Adipocyte (in vitro differentiated cells): ENCODE measurements at regions not wholly inside any gene's neighbourhood (a gene's known extent, or its start where the extent isn't known, plus 50 kb on each side); places are given as distances from the start of the nearest gene placed in this dataset.

Source experiments
- DNase-seq: peaks from one replicate; pipeline ENCODE4 v3.0.0-alpha.2; 2015; ENCODE audit warnings: low read depth
- H3K27me3 ChIP-seq: replicated peaks from 2 replicates; pipeline ENCODE4 v1.7.0; 2013; ENCODE audit warnings: mild to moderate bottlenecking, low read length, moderate library complexity; ENCODE audit not compliant: control insufficient read depth, insufficient read depth
- H3K36me3 ChIP-seq: 2 replicates; pipeline ENCODE4 v1.7.0; 2013; ENCODE audit warnings: low read length, mild to moderate bottlenecking, moderate library complexity; ENCODE audit not compliant: control insufficient read depth, insufficient read depth, severe bottlenecking
- H3K4me1 ChIP-seq: 2 replicates; pipeline ENCODE4 v1.7.0; 2013; ENCODE audit warnings: mild to moderate bottlenecking, low read length, moderate library complexity; ENCODE audit not compliant: control insufficient read depth, insufficient read depth
- H3K4me3 ChIP-seq: 2 replicates; pipeline ENCODE4 v1.7.0; 2013; ENCODE audit warnings: mild to moderate bottlenecking, low read length, moderate library complexity
- H3K9ac ChIP-seq: 2 replicates; pipeline ENCODE4 v1.7.0; 2013; ENCODE audit warnings: mild to moderate bottlenecking, low read length, moderate library complexity
- H3K9me3 ChIP-seq: 2 replicates; pipeline ENCODE4 v1.7.0; 2013; ENCODE audit warnings: mild to moderate bottlenecking, low read length, moderate library complexity; ENCODE audit not compliant: control insufficient read depth

DNA sequence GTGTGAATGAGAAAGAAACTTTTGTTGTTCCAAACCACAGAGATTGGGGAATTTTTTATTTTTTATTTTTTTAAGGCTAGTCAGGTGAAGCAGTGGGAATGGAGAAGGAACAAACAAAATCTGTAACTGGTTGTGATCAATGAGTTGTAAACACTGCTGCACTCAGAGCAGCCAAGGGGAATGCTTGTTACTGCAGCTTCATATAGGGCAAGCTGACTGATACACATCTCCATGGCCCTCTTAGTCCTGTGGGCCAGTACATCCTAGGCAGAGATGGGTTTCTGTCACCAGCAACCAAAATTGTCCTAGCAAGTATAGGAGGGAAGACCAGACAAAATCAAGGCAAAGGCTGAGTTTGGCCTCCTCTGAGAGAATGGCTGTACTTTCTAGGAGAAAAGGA, 306.8 kb downstream of the CTTN start:
- H3K9me3 ChIP-seq: no peaks in the 10 kb centered on the region
- no peak overlapping the region for H3K9ac ChIP-seq
- DNase-seq: no peak
- H3K36me3 ChIP-seq: no peaks in the 10 kb centered on the region
- no peaks in the 10 kb centered on the region for H3K4me1 ChIP-seq
- no peaks in the 10 kb centered on the region for H3K27me3 ChIP-seq
- no peak overlapping the region for H3K4me3 ChIP-seq

DNA sequence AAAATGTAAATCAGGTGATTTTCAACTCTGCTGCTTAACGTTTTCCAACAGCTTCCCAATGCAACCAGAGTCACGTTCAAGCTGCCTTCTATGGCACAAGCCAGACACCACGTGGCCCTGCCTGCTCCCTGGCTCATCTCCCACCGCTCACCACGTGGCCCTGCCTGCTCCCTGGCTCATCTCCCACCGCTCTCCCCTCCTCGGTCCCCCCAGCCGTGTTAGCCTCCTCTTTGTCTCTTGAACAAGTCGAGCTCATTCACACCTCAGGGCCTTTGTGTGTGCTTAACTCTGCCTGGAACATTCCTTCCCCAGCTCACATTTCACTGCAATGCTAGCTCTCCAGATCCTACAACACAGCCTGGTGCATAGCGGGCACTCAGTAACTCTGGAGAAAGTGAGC, 307.6 kb downstream of the CTTN start:
- peaks cover 4% of the 10 kb centered on the region for H3K27me3 ChIP-seq
- no peaks in the 10 kb centered on the region for H3K9me3 ChIP-seq
- no peak overlapping the region for H3K4me3 ChIP-seq
- no peaks in the 10 kb centered on the region for H3K4me1 ChIP-seq
- no peak overlapping the region for H3K9ac ChIP-seq
- no peaks in the 10 kb centered on the region for H3K36me3 ChIP-seq
- no peak for DNase-seq

DNA sequence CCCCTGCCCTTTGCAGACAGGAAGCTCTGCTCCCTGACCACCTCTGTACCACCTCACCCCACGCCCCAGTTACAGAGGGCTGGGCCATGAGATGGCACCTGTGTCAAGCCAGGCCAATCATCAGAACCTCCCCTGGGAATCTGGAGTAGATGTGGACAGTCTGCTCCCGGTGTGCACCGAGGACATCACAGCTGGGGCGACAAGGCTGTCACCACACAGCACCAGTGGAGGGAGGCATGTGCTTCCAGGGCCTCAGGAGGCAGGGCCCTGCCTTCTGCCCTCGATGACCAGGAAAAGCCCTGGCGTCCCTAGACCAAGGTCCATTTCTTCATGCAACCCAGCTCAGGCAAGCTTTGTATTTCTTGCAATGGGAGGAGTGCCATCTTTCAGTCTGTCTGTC, 309.5 kb downstream of the CTTN start:
- no peaks in the 10 kb centered on the region for H3K4me1 ChIP-seq
- H3K36me3 ChIP-seq: no peaks in the 10 kb centered on the region
- no peak overlapping the region for H3K4me3 ChIP-seq
- no peak overlapping the region for H3K9ac ChIP-seq
- no peak for DNase-seq
- no peaks in the 10 kb centered on the region for H3K9me3 ChIP-seq
- H3K27me3 ChIP-seq: peaks cover 4% of the 10 kb centered on the region

DNA sequence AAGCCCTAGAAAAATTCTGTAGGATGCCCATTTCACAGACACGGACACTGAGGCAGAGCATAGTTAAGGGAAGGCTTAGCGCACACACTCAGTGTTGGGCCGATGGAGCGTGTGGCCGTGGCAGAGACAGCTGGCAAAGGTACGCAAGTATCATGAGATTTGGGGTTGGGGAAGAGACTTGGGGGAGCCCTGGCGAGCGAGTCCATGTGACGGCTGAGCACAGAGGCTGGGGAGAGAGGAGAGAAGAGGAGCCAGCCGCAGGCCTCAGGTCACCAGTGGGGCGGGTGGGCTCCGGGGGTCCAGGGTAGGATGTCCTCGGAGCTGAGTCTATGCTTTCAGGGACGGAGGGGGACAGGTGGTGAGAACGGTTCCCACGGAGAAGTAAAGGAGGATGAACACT, 311.3 kb downstream of the CTTN start:
- H3K9ac ChIP-seq: no peak overlapping the region
- H3K36me3 ChIP-seq: no peaks in the 10 kb centered on the region
- H3K9me3 ChIP-seq: no peaks in the 10 kb centered on the region
- DNase-seq: no peak
- H3K4me1 ChIP-seq: no peaks in the 10 kb centered on the region
- H3K4me3 ChIP-seq: no peak overlapping the region
- peaks cover 4% of the 10 kb centered on the region for H3K27me3 ChIP-seq

DNA sequence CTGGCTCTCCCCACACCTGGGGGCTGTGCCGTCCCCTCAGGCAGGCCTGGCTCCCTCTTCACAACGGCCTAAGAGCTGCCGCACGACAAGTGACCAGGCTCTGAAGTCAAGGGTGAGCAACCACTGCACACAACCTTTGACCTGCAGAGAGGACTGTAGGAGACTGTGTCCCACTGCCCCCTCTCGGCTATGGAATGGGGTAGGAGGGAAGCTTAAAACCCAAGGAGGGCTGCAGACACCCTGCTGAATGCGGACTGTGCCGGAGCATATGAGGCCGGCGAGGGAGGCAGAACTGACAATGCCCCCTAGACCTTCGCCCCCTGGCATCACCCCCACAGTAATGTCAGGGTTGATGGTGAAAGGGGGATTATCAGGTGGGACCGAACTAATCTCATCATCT, 311.9 kb downstream of the CTTN start:
- no peak overlapping the region for H3K4me3 ChIP-seq
- H3K9ac ChIP-seq: no peak overlapping the region
- peaks cover 4% of the 10 kb centered on the region for H3K27me3 ChIP-seq
- H3K4me1 ChIP-seq: no peaks in the 10 kb centered on the region
- H3K9me3 ChIP-seq: no peaks in the 10 kb centered on the region
- no peaks in the 10 kb centered on the region for H3K36me3 ChIP-seq
- DNase-seq: no peak

DNA sequence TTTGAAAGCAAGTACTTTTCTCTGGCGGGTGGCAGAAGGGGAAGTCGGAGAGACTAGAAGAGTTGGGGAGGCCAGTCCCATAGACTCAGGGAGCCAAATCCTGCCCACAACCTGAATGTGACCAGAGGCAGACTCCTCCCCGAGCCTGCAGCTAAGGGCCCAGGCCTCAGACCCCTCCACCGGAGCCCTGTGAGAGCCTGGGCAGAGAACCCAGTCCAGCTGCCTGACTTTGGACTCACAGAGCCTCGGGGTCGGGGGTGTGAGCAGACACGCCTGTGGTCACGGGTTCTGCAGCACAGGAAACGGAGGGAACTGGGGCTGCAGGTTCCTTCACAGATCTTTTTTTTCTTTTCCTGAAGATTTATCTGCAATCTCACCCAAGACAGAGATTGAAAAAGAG, 312.3 kb downstream of the CTTN start:
- Histone ChIP-seq H3K4me3 (no peak overlapping the region), H3K9ac (no peak overlapping the region), H3K36me3 (no peaks in the 10 kb centered on the region), H3K27me3 (peaks cover 4% of the 10 kb centered on the region), H3K9me3 (no peaks in the 10 kb centered on the region), H3K4me1 (no peaks in the 10 kb centered on the region)
- no peak for DNase-seq

DNA sequence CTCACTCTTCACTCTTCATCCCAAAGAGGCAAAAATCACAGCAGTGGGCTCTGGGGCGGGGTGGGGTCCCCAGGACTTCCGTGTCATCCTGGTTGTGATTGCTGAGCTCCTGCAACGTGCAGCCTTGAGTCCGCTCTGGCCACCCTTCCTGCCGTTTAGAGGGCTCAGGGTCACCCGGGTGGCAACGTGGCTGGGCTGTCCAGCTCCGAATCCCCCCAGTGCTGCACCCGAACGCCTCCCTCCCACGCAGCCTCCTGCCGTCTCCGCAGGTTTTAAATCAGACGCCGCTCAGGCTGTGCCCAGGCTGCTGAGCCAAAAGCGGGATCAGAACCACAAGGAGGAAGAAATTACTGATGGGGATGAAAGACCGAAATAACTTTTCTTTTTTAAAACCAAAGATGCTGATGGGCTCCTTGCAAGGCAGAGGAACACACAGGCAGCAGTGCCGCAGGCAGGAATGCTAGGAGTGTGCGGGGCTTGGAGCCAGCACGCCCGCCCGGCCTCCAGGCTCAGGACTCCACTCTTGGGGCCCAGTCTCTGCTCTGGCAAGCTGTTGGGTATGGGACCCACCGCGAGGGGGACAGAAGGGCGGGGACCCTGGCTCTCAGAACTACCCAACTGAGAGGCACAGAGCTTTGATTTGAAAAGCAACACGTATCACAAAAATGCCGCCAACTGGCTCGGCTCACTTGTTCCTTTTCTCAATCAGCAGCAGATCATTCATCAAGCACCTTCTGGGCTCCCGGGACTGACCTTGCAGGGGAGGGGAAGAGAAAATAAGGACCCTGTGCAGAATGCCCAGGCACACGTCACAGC, 313.0 kb downstream of the CTTN start:
- H3K4me1 ChIP-seq: no peaks in the 10 kb centered on the region
- H3K36me3 ChIP-seq: no peaks in the 10 kb centered on the region
- H3K27me3 ChIP-seq: peaks cover 4% of the 10 kb centered on the region
- H3K9ac ChIP-seq: no peak overlapping the region
- no peak for DNase-seq
- no peaks in the 10 kb centered on the region for H3K9me3 ChIP-seq
- H3K4me3 ChIP-seq: no peak overlapping the region

DNA sequence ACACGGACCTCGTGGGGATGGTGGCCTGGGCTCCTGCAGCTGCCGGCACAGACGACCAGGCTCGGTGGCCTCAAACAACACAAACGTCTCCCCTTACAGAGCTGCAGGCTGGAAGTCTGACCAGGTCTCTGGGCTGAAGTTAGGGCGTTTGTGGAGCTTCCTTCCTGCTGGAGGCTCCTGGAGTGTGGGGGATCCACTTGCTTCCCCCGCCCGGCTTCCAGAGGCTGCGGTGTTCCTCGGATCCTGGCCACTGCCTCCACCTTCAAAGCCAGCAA, 313.5 kb downstream of the CTTN start:
- Histone ChIP-seq H3K4me1 (no peaks in the 10 kb centered on the region), H3K27me3 (peaks cover 4% of the 10 kb centered on the region), H3K9me3 (no peaks in the 10 kb centered on the region), H3K9ac (no peak overlapping the region), H3K4me3 (no peak overlapping the region), H3K36me3 (no peaks in the 10 kb centered on the region)
- no peak for DNase-seq

DNA sequence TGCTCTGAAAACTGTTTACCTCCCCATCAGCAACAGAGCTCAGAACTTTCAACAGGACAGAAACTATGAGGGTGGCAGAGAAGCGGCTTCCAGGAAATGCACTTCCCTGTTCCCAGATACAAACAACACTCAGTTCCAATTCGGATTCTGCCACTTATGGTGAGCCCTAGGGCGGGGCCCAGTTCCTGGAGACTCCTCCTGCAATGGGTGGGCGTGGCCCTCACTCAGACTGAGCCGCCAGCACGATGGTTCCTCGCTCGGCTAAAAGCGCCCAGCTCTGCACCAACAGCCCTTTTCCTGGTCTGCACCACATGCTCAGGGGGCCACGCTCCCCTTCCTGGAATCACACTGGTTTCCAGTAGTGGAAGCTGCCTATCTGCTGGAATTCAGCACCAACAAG, 314.1 kb downstream of the CTTN start:
- DNase-seq: peak; percentile 14
- H3K4me3 ChIP-seq: no peak overlapping the region

DNA sequence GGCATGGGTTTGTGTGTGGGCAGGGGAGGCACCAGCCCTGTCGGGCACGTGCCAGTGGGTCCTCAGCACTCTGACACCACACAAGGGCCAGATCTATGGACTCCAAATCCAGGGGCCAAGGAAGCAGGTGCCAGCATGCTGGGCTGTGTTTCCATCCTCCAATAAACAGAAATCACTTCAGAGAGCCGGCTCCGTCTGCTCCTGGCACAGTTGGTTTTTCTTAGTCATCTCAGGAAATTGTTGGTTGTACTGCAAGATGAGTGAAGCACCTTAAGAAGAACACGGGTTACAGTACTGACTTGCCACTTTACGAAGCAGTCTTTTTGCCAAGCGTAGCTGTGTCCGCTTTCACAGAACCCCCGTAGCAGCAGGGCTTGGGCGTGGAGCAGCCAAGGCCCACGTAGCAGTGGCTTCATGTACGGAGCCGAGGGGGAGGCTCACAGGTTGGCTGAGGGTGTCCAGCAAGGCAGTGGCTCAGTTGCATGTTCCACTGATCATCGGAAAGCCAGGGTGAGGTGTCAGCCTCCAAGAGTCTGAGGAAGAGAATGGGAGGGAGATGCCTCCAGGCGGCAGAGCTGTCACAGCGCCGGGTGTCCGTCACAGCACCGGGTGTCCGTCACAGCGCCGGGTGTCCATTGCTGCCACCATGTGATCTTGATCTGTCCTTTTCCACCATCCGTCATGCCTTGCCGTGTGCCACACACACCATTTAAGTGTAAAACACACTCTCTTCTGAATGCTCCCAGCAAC, 314.9 kb downstream of the CTTN start:
- Histone ChIP-seq H3K9ac (no peak overlapping the region), H3K9me3 (no peaks in the 10 kb centered on the region), H3K4me3 (no peak overlapping the region), H3K27me3 (peaks cover 7% of the 10 kb centered on the region), H3K36me3 (no peaks in the 10 kb centered on the region), H3K4me1 (no peaks in the 10 kb centered on the region)
- DNase-seq: no peak

More for the DNA sequence above, 314.1 kb downstream of the CTTN start:
- Histone ChIP-seq H3K9me3 (no peaks in the 10 kb centered on the region), H3K36me3 (no peaks in the 10 kb centered on the region), H3K9ac (no peak overlapping the region), H3K4me1 (no peaks in the 10 kb centered on the region), H3K27me3 (peaks cover 5% of the 10 kb centered on the region)

DNA sequence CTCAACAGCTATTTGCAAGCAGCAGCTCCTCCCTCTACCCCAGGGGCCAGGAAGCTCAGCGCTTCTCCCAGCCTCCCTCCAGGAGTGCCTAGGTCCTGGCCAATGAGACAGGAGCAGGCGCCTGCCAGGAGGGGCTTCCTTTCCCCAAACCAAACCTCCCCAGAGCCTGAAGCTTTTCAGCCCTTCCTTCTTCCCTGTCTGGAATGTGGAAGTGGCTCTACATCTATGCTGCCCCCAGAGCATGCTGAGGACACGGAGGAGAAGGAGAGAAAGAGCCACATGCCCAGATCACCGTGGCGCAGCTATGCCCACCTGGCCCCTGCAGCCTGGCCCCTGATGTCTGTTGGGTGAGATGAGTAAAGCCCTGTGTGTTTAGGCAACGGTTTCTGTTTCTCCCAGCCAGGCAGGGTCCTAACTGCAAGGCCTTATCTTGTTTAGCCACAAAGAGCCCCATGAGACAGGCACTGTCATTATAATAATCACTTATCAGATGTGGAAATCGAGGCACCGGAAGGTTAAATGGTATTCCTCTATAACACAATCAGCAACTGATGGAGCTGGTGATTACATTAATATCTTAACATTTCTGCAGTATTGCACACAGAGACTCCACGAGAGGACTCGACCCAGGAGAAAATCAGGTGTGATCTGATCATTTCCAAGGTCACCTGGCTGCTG, 315.8 kb downstream of the CTTN start:
- DNase-seq: no peak
- Histone ChIP-seq H3K36me3 (no peaks in the 10 kb centered on the region), H3K9me3 (no peaks in the 10 kb centered on the region), H3K27me3 (peaks cover 9% of the 10 kb centered on the region), H3K9ac (no peak overlapping the region), H3K4me1 (no peaks in the 10 kb centered on the region), H3K4me3 (no peak overlapping the region)
